D721Med (cell line): ENCODE measurements at regions not wholly inside any gene's neighbourhood (a gene's known extent, or its start where the extent isn't known, plus 50 kb on each side); places are given as distances from the start of the nearest gene placed in this dataset.

ENCODE experiments used
- DNase-seq: peaks from one replicate; pipeline ENCODE4 v3.0.0; 2011; ENCODE audit warnings: low spot score; ENCODE audit not compliant: insufficient read length
- FAIRE-seq: peaks from 2 replicates; lab custom pipeline; 2011; peaks lifted over from hg19 to GRCh38; lab: Jason Lieb, UNC
- CTCF ChIP-seq: IDR thresholded peaks from 2 replicates; pipeline ENCODE4 v1.5.1; 2012; ENCODE audit warnings: mild to moderate bottlenecking, control low read depth; ENCODE audit not compliant: insufficient read depth; ENCODE audit errors: missing control alignments

DNA sequence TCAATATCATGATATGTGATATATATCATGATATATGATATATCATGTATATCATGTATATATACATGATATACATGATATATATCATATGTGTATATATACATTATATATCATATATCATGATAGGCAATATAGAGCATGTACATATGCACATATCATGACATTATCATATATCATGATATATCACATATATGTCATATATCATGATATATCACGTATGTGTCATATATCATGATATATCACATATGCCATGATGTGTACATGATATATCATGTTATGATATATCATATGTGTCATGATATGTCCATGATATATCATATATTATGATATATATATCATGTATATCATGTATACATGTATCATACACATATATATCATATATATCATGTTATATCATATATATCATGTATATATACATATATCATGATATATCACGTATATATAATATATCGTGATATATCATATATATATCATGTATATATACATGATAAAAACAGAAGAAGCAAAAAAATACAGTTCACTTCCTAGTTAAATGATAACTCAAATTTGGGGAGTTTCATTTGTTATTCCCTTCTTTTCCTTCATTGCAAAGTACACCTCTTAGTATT, 670.1 kb upstream of the EPHA5 start:
- no peak for FAIRE-seq

DNA sequence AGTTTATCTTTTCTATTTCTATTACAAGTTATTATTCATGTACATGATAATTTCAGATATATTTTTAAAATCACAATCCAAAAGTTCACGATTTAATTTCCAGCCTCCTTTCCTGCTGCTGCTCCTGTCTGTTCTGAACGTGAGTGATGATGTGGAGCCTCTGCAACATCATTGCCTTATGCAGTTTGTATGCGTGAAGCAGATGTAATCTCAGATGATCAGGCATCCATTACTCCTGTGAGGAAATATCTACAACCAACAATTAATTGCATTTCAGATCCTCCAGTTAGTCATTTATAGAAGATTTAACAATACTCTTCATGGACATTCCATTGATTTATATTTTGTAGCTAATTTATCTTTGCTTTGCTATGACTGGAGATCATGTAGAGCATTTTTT, 668.7 kb upstream of the EPHA5 start:
- no peak for DNase-seq
- no peak for TF ChIP-seq CTCF
- no peak for FAIRE-seq

More for the DNA sequence above, 670.1 kb upstream of the EPHA5 start:
- no peak for TF ChIP-seq CTCF
- DNase-seq: no peak

- DNase-seq (no peak), FAIRE-seq (no peak)
- TF ChIP-seq CTCF: no peak
These were observed 661.5 kb upstream of the EPHA5 start for GRCh38 chr4:66331761-66332160.

- DNase-seq (no peak), FAIRE-seq (no peak)
- TF ChIP-seq CTCF: no peak
These were observed 659.8 kb upstream of the EPHA5 start for GRCh38 chr4:66330125-66330524.

DNA sequence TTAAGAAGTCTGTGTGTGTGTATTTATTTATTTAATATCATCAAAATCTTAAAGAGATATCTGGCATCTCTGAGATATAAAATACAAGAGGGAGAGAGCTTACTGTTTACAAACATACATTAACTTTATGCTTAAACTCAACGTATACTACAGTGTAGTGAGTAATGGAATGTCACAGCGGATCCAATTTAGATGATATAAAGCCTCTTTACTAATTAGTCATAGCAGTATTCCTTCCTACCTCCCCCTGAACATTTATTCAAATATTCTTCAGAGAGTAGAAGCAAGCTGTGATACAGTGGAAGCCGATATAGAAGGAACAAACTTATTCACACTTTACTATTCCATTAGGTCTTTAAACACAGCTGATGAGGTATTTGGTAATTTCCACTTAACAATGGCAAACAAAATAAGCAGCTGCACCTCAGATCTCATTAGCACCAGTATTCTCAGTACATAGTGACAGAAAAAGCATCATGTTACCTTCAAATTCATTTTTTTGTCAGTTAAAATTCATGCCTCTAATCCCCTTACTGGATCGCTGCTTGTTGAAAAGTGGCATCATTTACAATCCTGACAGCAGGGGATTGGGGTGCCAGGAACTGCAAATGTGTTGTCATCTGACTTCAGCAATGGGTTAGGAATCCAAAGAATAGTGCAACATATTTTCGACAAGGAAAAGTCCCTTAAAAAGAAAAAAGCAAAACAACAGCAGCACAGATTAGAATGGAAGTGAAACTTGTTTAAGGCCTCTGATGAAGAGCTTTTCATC, 658.7 kb upstream of the EPHA5 start:
- no peak for TF ChIP-seq CTCF
- no peak for DNase-seq
- FAIRE-seq: no peak

GRCh38 chr4:66307641-66308438, 637.6 kb upstream of the EPHA5 start:
- FAIRE-seq (no peak), DNase-seq (no peak)
- no peak for TF ChIP-seq CTCF
